Activated CD8-positive, alpha-beta T cell treated with anti-CD3 and anti-CD28 coated beads for 36 hours (primary cell): ENCODE measurements at regions not wholly inside any gene's neighbourhood (a gene's known extent, or its start where the extent isn't known, plus 50 kb on each side); places are given as distances from the start of the nearest gene placed in this dataset.

Experiments used
- ATAC-seq: fragments of 200-7000 bp; cut with Tn5 transposase; one replicate; pipeline ENCODE4 v1.10.0; 2021; ENCODE audit warnings: mild to moderate bottlenecking, moderate library complexity
- CTCF ChIA-PET: fragments of 350-600 bp; sonication (Branson Sonifier 250); formaldehyde crosslinking; loops from one replicate; lab custom pipeline; 2021; ENCODE audit warnings: antibody characterized with exemption; lab: Charles Lee
- POLR2A ChIA-PET: fragments of 350-600 bp; sonication (Branson Sonifier 250); formaldehyde crosslinking; loops from one replicate; lab custom pipeline; 2021; ENCODE audit warnings: antibody characterized with exemption; lab: Charles Lee
- DNase-seq: peaks from one replicate; pipeline ENCODE4 v3.0.0-alpha.2; 2020
- H3K27ac Mint-ChIP-seq: one replicate; pipeline ENCODE4 v1.8.0; 2021; ENCODE audit warnings: mild to moderate bottlenecking, mixed read lengths
- H3K27me3 Mint-ChIP-seq: one replicate; pipeline ENCODE4 v1.8.0; 2021; ENCODE audit warnings: mixed read lengths
- H3K36me3 Mint-ChIP-seq: one replicate; pipeline ENCODE4 v1.8.0; 2021; ENCODE audit warnings: low read depth, mixed read lengths
- H3K4me1 Mint-ChIP-seq: one replicate; pipeline ENCODE4 v1.8.0; 2021; ENCODE audit warnings: low read depth, mixed read lengths
- H3K4me3 Mint-ChIP-seq: one replicate; pipeline ENCODE4 v1.8.0; 2021; ENCODE audit warnings: mild to moderate bottlenecking, moderate library complexity, mixed read lengths
- H3K9me3 Mint-ChIP-seq: one replicate; pipeline ENCODE4 v1.8.0; 2021; ENCODE audit warnings: mixed read lengths
- CTCF ChIP-seq: fragments of 200-600 bp; IDR thresholded peaks from one replicate; pipeline ENCODE4 v1.8.0; 2022; ENCODE audit warnings: antibody characterized with exemption, mild to moderate bottlenecking
- intact Hi-C: fragments of 100-400 bp; cut with micrococcal nuclease; formaldehyde crosslinking; loops from one replicate; pipeline ENCODE4 v1.10.0; 2022

GRCh38 chr4:63349674-63350025, 1059.6 kb downstream of the TECRL start:
- H3K36me3 Mint-ChIP-seq = no peaks in the 10 kb centered on the region
- H3K9me3 Mint-ChIP-seq = peaks cover 11% of the 10 kb centered on the region
- H3K27ac Mint-ChIP-seq = no peak overlapping the region
- CTCF ChIA-PET = no interaction called here
- no peak overlapping the region for H3K4me3 Mint-ChIP-seq
- intact Hi-C loops = no loop called here
- POLR2A ChIA-PET = no interaction called here
- ATAC-seq = no peak
- no peaks in the 10 kb centered on the region for H3K27me3 Mint-ChIP-seq
- no peaks in the 10 kb centered on the region for H3K4me1 Mint-ChIP-seq
- TF ChIP-seq CTCF = no peak
- DNase-seq = no peak

GRCh38 chr4:63348735-63349673, 1060.2 kb downstream of the TECRL start:
- H3K27ac Mint-ChIP-seq = no peak overlapping the region
- POLR2A ChIA-PET = no interaction called here
- no peaks in the 10 kb centered on the region for H3K36me3 Mint-ChIP-seq
- DNase-seq (no peak), ATAC-seq (no peak)
- peaks cover 11% of the 10 kb centered on the region for H3K9me3 Mint-ChIP-seq
- TF ChIP-seq CTCF = no peak
- CTCF ChIA-PET = no interaction called here
- no peaks in the 10 kb centered on the region for H3K27me3 Mint-ChIP-seq
- intact Hi-C loops = no loop called here
- H3K4me3 Mint-ChIP-seq = no peak overlapping the region
- H3K4me1 Mint-ChIP-seq = no peaks in the 10 kb centered on the region

- CTCF ChIA-PET = no interaction called here
- Mint-ChIP-seq H3K27ac (no peak overlapping the region), H3K27me3 (no peaks in the 10 kb centered on the region), H3K36me3 (no peaks in the 10 kb centered on the region), H3K4me1 (no peaks in the 10 kb centered on the region), H3K4me3 (no peak overlapping the region), H3K9me3 (peaks cover 16% of the 10 kb centered on the region)
- POLR2A ChIA-PET = no interaction called here
- intact Hi-C loops = no loop called here
- ATAC-seq (no peak), DNase-seq (no peak)
- TF ChIP-seq CTCF = no peak
These were observed 1084.1 kb downstream of the TECRL start for GRCh38 chr4:63325140-63325539.

GRCh38 chr4:63316633-63317032, 1092.6 kb downstream of the TECRL start:
- peaks cover 7% of the 10 kb centered on the region for H3K9me3 Mint-ChIP-seq
- no peak overlapping the region for H3K4me3 Mint-ChIP-seq
- H3K36me3 Mint-ChIP-seq = no peaks in the 10 kb centered on the region
- no peak overlapping the region for H3K27ac Mint-ChIP-seq
- no peaks in the 10 kb centered on the region for H3K4me1 Mint-ChIP-seq
- ChIA-PET POLR2A (no interaction called here), CTCF (no interaction called here)
- intact Hi-C loops = no loop called here
- TF ChIP-seq CTCF = no peak
- DNase-seq = no peak
- H3K27me3 Mint-ChIP-seq = no peaks in the 10 kb centered on the region
- ATAC-seq = no peak

- CTCF ChIA-PET = no interaction called here
- POLR2A ChIA-PET = no interaction called here
- ATAC-seq (no peak), DNase-seq (no peak)
- intact Hi-C loops = no loop called here
- Mint-ChIP-seq H3K4me3 (no peak overlapping the region), H3K9me3 (peaks cover 7% of the 10 kb centered on the region), H3K36me3 (no peaks in the 10 kb centered on the region), H3K4me1 (no peaks in the 10 kb centered on the region), H3K27me3 (no peaks in the 10 kb centered on the region), H3K27ac (no peak overlapping the region)
- no peak for TF ChIP-seq CTCF
These were observed 1093.6 kb downstream of the TECRL start for GRCh38 chr4:63315651-63316050.
